ENCODE measurements at regions not wholly inside any gene's neighbourhood (a gene's known extent, or its start where the extent isn't known, plus 50 kb on each side); places are given as distances from the start of the nearest gene placed in this dataset.

- no peaks in the 10 kb centered on the region for H3K9me3 Mint-ChIP-seq
- no peak for TF ChIP-seq CTCF (conservative IDR thresholded peaks at IDR 0.05)
- no peak overlapping the region for H3K27ac Mint-ChIP-seq
- H3K4me3 Mint-ChIP-seq, result no peak overlapping the region
- H3K27me3 Mint-ChIP-seq, result peaks cover 11% of the 10 kb centered on the region
- H3K4me1 Mint-ChIP-seq (ENCODE audit: unreplicated experiment), result no peaks in the 10 kb centered on the region
- no peak for DNase-seq (ENCODE audit: extremely low spot score, unreplicated experiment)
- H3K36me3 Mint-ChIP-seq, result no peaks in the 10 kb centered on the region
Measured at GRCh38 chr1:222331340-222331739, 216.6 kb downstream of the HHIPL2 start.

DNA sequence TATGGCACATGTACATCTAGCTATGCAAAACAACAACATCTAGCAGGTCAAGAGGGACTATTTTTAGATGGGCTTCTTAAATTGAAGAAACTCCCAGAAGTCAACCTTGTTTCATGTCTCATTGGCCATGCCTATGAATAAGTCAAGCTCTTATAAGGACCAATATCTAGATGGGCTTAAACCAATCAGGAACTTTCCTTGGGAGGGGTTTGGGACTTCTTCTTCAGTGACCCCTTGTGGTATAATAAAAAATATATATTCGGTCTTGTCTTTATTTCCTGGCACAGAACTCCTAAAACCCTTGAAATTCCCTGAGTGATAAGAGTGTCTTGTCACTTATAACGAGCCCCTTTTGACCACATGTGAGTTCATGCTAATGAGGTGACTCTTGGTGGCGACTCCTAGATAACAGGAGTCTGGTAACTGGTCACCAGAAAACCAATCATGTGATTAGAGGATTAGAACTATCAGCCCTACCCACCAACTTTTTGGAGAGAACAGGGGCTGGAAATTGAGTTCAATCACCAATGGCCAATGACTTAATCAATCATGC is 218.3 kb downstream of the HHIPL2 start:
- no peak overlapping the region for H3K4me3 Mint-ChIP-seq
- peaks cover 11% of the 10 kb centered on the region for H3K27me3 Mint-ChIP-seq
- no peak for DNase-seq (ENCODE audit: extremely low spot score, unreplicated experiment)
- no peak for TF ChIP-seq CTCF (conservative IDR thresholded peaks at IDR 0.05)
- H3K9me3 Mint-ChIP-seq, result no peaks in the 10 kb centered on the region
- no peaks in the 10 kb centered on the region for H3K36me3 Mint-ChIP-seq
- H3K27ac Mint-ChIP-seq, result no peak overlapping the region
- no peaks in the 10 kb centered on the region for H3K4me1 Mint-ChIP-seq (ENCODE audit: unreplicated experiment)

DNA sequence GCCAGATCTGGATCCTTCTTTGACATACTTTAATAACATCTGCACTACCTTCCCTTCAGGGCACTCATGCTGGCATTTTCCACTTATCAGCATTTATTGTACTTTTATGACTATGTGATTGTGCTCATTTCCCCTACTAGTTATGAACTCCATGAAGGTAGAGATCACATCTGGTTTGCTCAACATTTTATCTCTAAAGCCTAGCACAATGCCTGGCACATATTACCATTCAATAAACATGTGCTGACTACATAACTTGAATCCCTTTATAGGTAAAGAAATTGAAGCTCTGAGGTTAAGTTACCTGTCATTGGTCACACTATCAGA is 221.2 kb downstream of the HHIPL2 start:
- H3K4me3 Mint-ChIP-seq, result no peak overlapping the region

GRCh38 chr1:222326006-222326709 is 221.7 kb downstream of the HHIPL2 start:
- H3K27ac Mint-ChIP-seq, result no peak overlapping the region
- H3K4me1 Mint-ChIP-seq (ENCODE audit: unreplicated experiment), result no peaks in the 10 kb centered on the region
- peaks cover 11% of the 10 kb centered on the region for H3K27me3 Mint-ChIP-seq

More for the DNA sequence above, 221.2 kb downstream of the HHIPL2 start:
- Mint-ChIP-seq H3K36me3 (no peaks in the 10 kb centered on the region), H3K9me3 (no peaks in the 10 kb centered on the region), H3K27me3 (peaks cover 11% of the 10 kb centered on the region), H3K27ac (no peak overlapping the region), H3K4me1 (ENCODE audit: unreplicated experiment) (no peaks in the 10 kb centered on the region)
- no peak for DNase-seq (ENCODE audit: extremely low spot score, unreplicated experiment)
- TF ChIP-seq CTCF (conservative IDR thresholded peaks at IDR 0.05), result no peak

GRCh38 chr1:222325506-222325905 is 222.4 kb downstream of the HHIPL2 start:
- H3K27me3 Mint-ChIP-seq, result peaks cover 11% of the 10 kb centered on the region
- H3K4me3 Mint-ChIP-seq, result no peak overlapping the region
- DNase-seq (ENCODE audit: extremely low spot score, unreplicated experiment), result no peak
- no peaks in the 10 kb centered on the region for H3K36me3 Mint-ChIP-seq
- H3K9me3 Mint-ChIP-seq, result no peaks in the 10 kb centered on the region
- TF ChIP-seq CTCF (conservative IDR thresholded peaks at IDR 0.05), result no peak
- H3K4me1 Mint-ChIP-seq (ENCODE audit: unreplicated experiment), result no peaks in the 10 kb centered on the region
- no peak overlapping the region for H3K27ac Mint-ChIP-seq

More at GRCh38 chr1:222326006-222326709, 221.7 kb downstream of the HHIPL2 start:
- H3K4me3 Mint-ChIP-seq, result no peak overlapping the region
- TF ChIP-seq CTCF (conservative IDR thresholded peaks at IDR 0.05), result no peak
- H3K9me3 Mint-ChIP-seq, result no peaks in the 10 kb centered on the region
- no peaks in the 10 kb centered on the region for H3K36me3 Mint-ChIP-seq
- no peak for DNase-seq (ENCODE audit: extremely low spot score, unreplicated experiment)
